GM12865 (cell line): ENCODE measurements at regions not wholly inside any gene's neighbourhood (a gene's known extent, or its start where the extent isn't known, plus 50 kb on each side); places are given as distances from the start of the nearest gene placed in this dataset.

ENCODE experiments used
- DNase-seq: peaks from one replicate; pipeline ENCODE4 v3.0.0; 2010; ENCODE audit warnings: low read depth
- H3K4me3 ChIP-seq: 2 replicates; pipeline ENCODE4 v1.5.1; 2011; ENCODE audit warnings: mild to moderate bottlenecking, low read depth, low read length, control low read depth
- TF ChIP-seq, protein P1 (sequence below): IDR thresholded peaks from 2 replicates; pipeline ENCODE4 v1.5.1; 2011; ENCODE audit warnings: low read length, control low read depth, low read depth, inconsistent platforms; ENCODE audit not compliant: insufficient read depth; ENCODE audit errors: missing control alignments

GRCh38 chr7:92926697-92927044 is 90.3 kb upstream of the CDK6 start:
- no peak overlapping the region for H3K4me3 ChIP-seq
- DNase-seq: no peak
- TF ChIP-seq, protein P1, sequence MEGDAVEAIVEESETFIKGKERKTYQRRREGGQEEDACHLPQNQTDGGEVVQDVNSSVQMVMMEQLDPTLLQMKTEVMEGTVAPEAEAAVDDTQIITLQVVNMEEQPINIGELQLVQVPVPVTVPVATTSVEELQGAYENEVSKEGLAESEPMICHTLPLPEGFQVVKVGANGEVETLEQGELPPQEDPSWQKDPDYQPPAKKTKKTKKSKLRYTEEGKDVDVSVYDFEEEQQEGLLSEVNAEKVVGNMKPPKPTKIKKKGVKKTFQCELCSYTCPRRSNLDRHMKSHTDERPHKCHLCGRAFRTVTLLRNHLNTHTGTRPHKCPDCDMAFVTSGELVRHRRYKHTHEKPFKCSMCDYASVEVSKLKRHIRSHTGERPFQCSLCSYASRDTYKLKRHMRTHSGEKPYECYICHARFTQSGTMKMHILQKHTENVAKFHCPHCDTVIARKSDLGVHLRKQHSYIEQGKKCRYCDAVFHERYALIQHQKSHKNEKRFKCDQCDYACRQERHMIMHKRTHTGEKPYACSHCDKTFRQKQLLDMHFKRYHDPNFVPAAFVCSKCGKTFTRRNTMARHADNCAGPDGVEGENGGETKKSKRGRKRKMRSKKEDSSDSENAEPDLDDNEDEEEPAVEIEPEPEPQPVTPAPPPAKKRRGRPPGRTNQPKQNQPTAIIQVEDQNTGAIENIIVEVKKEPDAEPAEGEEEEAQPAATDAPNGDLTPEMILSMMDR: no peak

GRCh38 chr7:92925876-92926696 is 89.7 kb upstream of the CDK6 start:
- no peak overlapping the region for H3K4me3 ChIP-seq
- DNase-seq: no peak
- TF ChIP-seq, protein P1: no peak

DNA sequence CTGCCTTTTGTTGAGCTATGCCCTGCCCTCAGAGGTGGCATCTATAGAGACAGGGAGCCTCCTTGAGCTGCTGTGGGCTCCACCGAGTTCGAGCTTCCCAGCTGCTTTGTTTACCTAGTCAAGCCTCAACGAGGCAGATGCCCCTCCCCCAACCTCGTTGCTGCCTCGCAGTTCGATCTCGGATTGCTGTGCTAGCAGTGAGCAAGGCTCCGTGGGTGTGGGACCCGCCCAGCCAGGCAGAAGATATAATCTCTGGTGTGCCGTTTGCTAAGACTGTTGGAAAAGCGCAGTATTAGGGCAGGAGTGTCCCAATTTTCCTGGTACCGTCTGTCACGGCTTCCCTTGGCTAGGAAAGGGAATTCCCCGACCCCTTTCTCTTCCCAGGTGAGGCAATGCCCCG is 88.4 kb upstream of the CDK6 start:
- no peak for DNase-seq
- no peak overlapping the region for H3K4me3 ChIP-seq
- TF ChIP-seq, protein P1: no peak

GRCh38 chr7:92917230-92917629 is 80.9 kb upstream of the CDK6 start:
- DNase-seq: no peak
- H3K4me3 ChIP-seq: no peak overlapping the region
- TF ChIP-seq, protein P1: no peak

GRCh38 chr7:92916770-92917224 is 80.4 kb upstream of the CDK6 start:
- TF ChIP-seq, protein P1: no peak
- H3K4me3 ChIP-seq: no peak overlapping the region
- no peak for DNase-seq

DNA sequence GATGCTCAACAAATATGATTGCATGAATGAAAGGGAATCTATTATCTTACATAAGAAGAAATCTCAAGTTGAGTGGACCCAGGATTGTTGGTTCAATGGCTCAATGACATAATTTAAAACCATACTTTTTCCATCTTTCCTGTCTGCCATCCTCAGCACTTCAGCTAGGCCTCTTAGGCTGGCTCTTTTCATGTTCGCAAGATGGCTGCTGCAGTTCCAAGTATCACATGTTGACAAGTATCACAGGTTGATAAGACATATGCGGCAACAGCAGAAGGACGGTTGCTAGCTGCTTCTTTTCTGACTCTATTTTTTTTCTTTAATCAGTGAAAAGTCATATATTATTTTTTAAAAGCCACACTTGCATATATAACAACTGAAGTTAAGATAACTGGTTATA is 79.0 kb upstream of the CDK6 start:
- no peak for DNase-seq
- TF ChIP-seq, protein P1: no peak
- no peak overlapping the region for H3K4me3 ChIP-seq

DNA sequence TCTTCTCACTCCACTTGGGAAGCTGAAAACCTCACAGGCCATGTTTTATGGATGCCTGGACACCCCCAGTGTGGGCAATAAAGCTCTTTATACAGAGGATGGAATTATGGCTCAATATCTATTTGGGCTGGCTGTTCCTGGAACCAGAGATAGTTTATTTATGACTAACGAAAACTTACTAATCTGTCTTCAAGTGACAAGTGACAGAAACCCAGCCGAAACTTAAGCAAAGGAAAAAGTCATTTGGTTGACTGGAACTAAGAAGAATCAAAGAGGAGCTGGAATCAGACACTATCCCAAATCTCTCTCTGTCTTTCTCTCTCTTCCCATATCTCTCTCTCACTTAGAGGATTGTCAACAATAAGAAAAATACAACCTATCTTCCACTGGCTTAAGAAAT is 78.3 kb upstream of the CDK6 start:
- TF ChIP-seq, protein P1: no peak
- H3K4me3 ChIP-seq: no peak overlapping the region
- DNase-seq: no peak
